ENCODE measurements at regions not wholly inside any gene's neighbourhood (a gene's known extent, or its start where the extent isn't known, plus 50 kb on each side); places are given as distances from the start of the nearest gene placed in this dataset.
"Not testable (repeated sequence)": the region's sequence is repeated elsewhere in the genome, so short reads cannot be mapped to it uniquely, and the experiment has no call there.

DNA sequence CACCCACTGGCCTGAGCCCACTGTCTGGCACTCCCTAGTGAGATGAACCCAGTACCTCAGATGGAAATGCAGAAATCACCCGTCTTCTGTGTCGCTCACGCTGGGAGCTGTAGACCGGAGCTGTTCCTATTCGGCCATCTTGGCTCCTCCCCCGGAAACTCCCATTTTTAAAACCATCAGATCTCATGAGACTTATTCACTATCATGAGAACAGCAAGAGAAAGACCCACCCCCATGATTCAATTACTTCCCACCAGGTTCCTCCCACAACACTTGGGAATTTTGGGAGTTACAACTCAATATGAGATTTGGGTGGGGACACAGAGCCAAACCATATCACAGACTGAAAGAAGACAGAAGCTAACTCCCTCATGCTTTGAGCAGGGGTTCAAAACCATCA, 134.5 kb downstream of the SLC39A8 start:
- DNase-seq (ENCODE audit: low read depth) = not testable (repeated sequence)

GRCh38 chr4:102204634-102205033, 140.6 kb downstream of the SLC39A8 start:
- not testable (repeated sequence) for DNase-seq (ENCODE audit: low read depth)

DNA sequence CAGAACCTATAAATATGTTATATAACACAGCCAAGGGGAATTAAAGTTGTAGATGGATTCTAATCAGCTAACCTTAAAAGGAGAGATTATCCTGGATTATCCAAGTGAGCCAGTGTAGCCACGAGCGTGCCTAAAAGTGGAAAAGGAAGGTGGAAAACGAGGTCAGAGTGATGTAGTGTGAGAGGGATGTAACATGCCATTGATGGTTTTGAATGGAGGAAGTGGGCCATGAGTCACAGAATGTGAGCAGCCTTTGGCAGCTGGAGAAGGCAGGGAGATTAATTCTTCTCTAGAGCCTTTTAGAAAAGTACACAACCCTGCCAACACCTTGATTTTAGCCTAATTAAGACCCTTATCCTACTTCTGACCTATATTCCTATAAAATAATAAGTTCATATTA, 149.1 kb downstream of the SLC39A8 start:
- no peak for DNase-seq (ENCODE audit: low read depth)

- DNase-seq (ENCODE audit: low read depth) = no peak
Observed at GRCh38 chr4:102193145-102193544, 152.1 kb downstream of the SLC39A8 start.

DNA sequence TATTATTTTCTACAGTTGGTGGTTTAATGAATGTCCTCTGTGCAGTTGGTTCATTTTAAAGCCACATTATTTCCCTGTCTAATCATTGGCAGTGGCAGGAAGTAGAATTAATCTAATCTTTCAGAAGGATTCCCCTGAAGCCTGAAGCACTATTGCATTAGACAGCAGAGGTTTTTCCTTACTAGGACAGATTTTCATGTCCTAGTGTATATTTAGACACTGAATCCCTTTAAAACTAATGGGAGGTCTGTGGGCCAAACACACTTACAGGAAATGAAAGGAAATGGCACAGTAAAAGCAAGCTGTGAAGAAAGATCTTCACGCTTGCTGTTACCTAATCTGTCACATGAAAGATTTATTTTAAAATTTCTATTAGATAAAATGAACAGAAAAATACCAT, 165.2 kb downstream of the SLC39A8 start:
- no peak for DNase-seq (ENCODE audit: low read depth)

DNA sequence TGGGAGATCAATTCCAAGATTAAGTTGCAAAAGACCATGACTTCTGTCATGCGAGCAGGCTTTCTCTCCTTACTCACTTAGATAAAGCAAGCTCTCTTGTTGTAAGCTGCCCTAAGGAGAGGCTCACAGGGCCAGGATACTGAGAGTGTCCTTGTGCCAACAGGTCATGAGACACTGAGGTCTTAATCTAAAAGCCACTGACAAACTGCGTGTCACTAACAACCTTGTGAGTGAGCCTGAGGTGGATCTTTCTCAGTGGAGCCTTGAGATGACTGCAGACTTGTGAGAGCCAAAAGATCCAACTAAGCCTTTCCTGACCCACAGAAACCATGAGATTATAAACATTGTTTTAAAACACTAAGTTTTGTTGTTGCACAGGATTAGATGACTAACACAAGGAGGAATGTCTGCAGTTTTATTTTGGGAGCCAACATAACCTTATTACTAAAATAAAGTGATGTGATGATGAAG, 170.5 kb downstream of the SLC39A8 start:
- DNase-seq (ENCODE audit: low read depth) = peak; percentile 30

DNA sequence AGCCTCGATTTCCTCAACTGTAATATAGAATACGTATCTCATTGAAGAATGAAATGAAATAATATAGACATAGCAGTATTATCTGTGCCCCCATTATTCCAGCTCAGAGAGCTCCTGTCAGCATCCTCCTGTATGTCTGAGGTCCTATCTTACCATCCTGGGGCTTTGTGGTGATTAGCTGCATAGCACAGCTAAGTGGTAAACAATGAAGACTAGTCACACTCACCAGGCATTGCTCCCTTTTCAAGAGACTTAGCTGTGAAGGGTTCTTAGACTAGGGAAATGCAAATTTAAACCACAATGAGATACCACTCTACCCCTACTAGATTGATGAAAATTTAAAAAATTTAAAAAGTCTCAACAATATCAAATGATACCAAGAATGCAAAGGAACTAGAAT, 172.9 kb downstream of the SLC39A8 start:
- DNase-seq (ENCODE audit: low read depth) = no peak

DNA sequence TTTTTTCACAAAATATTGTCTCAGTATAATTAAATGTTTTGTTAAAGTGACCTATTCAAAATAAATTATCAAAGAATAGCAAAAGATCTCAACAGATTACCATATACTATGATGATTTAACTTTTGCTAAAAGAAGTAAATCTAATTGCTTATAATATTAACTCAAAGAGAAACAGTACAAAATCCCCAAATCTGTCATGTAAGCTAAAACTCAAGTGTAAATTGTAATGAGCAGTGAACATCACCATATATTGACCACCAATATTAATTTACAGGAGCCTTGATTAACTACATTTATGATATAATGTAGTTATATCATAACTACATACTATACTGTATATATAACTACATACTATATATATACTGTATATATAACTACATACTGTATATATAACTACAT, 174.4 kb downstream of the SLC39A8 start:
- DNase-seq (ENCODE audit: low read depth) = no peak

- DNase-seq (ENCODE audit: low read depth) = no peak
Observed at GRCh38 chr4:102169345-102169744, 175.9 kb downstream of the SLC39A8 start.

DNA sequence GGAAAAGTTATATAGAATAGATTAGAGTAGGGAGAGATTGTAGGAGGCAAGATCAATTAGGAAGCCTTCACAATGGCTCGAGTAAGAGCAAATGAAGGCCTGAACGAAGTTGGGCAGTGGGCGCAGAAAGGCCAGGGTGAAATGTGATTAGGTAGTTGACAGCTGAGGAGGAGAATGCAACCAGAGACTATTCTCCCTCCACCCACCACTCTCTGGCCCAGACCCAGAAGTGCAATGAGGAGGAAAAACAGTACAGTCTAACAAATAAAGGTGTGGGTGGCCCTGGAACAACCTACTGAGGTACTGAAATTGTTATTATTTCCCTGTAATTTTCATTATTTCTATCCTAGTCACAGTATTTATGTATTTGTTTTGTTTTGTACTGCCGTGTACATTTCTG, 176.7 kb downstream of the SLC39A8 start:
- DNase-seq (ENCODE audit: low read depth) = no peak

- no peak for DNase-seq (ENCODE audit: low read depth)
Observed at GRCh38 chr4:102165584-102165983, 179.7 kb downstream of the SLC39A8 start.

- DNase-seq (ENCODE audit: low read depth) = no peak
Observed at GRCh38 chr4:102163404-102164140, 181.7 kb downstream of the SLC39A8 start.

GRCh38 chr4:102157984-102158383, 187.3 kb downstream of the SLC39A8 start:
- no peak for DNase-seq (ENCODE audit: low read depth)

DNA sequence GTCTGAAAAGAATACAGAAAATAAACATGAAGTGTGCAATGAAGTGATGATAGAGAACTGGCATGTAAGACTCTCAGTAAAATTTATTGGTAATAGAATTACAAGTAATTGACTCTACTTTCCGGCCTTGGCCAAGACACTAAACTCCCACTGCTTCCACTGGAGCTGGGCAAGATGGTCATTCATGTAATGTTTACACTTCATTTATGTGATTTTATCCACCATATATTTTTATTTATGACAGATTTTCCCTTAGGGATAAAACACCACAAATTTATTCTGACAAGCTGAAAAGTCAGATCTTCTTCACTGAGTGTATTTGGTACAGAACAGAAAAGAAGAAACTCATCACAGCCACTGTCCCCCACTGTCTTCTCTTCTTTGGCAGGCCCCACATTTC, 191.9 kb downstream of the SLC39A8 start:
- no peak for DNase-seq (ENCODE audit: low read depth)

- no peak for DNase-seq (ENCODE audit: low read depth)
Observed at GRCh38 chr4:102151696-102152095, 193.6 kb downstream of the SLC39A8 start.

DNA sequence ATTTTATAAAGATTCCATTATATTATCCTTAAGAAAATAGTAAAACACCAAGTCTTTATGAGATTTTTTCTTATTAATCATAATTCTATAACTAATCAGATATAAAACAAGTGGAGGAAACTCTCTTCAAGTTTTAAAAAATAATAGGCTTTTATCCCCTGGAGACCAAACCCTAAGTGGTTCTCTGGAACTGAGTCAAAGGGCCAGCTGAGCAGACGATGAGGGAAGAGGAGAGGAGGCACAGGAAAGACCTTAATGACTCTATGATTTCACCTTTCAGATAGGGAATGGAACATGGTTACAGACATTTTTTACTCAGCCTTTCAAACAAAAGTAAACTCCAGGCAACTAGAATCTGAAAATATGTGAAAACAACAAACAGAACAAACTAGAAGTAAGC, 201.8 kb downstream of the SLC39A8 start:
- no peak for DNase-seq (ENCODE audit: low read depth)

DNA sequence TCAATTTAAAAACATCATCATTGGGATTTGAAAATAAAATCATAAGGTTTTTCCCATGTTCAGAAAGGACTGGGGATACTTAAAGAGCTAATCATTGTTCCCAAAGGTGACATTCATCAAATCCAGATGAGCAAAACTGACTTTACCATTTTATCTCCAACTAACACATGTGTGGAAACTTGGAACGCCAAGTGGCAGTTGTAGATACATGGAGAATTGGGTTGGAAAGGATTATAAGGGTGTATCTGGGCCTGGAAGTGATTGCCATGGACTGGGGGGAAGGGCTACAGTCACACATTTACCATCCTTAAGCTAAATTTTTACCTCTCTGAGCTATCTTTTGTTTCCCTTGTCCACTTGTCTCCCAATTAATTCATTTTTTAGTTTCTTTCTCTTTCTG, 203.4 kb downstream of the SLC39A8 start:
- DNase-seq (ENCODE audit: low read depth) = no peak

DNA sequence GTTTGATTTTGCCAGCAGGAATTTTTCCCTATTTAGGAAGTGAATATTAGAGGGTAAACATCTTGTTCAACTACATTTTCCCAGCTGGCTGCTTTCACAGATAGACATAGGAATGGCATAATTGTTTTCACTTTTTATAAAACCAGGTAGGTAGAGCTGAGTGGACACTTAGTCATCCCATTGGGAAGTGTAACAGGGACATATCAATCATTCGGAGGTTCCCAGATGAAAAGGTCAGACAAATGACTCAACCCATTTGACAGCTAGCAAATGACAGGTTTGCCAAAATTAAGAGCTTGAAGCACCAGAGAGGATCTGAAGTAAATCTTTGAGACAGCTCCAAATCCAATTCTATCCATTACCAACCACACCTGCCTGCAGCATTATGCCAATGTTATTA, 205.3 kb downstream of the SLC39A8 start:
- DNase-seq (ENCODE audit: low read depth) = no peak

DNA sequence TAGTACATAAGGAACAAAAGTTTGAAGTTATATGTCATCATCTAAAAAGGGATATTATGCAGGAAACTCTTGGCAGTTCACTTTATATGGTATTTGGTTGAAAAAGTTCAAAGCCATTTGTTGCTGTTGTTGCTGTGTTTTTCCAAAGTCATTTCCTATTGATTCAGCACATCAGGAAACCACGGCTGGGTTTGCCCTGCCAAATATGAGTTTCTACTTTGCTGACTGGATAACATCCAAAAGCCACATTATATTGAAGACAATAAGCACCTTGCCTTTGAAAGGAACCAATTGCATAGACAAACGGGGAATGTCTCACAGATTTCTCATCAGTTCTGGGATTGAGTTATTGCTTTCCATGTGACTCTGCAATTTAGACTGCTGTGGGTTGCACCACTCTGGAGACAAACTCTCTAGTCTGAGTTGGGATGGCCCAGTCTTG, 206.1 kb downstream of the SLC39A8 start:
- DNase-seq (ENCODE audit: low read depth) = peak; percentile 22

DNA sequence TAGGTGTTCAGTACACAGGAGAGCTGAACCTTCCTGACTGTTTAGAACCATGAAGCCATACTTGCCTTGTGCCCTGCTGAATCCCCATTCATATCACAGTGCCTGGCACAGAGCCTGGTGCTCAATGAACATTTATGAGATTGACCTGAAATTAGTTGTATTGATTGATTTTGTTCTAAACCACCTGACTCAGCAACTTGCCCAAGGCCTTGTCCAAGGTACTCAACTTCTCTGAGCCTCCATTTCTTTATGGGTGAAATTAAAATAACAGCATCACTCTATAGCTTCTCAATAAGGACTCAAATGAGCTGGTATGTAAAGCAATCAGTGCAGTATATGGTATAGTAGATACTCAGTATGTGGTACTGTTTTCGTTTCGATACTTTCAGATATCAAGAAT, 208.1 kb downstream of the SLC39A8 start:
- DNase-seq (ENCODE audit: low read depth) = no peak

GRCh38 chr4:102129810-102130209, 215.5 kb downstream of the SLC39A8 start:
- DNase-seq (ENCODE audit: low read depth) = no peak

All from GM04504 (cell line).